ENCODE measurements at regions not wholly inside any gene's neighbourhood (a gene's known extent, or its start where the extent isn't known, plus 50 kb on each side); places are given as distances from the start of the nearest gene placed in this dataset.

- TF ChIP-seq CTCF (conservative IDR thresholded peaks at IDR 0.05; ENCODE audit: low read length) (no peak), EZH2phosphoT487 (IDR thresholded peaks at IDR 0.05; ENCODE audit: borderline replicate concordance) (no peak)
Observed at GRCh38 chr2:43092520-43093179, 133.8 kb downstream of the ZFP36L2 start.

Measured in Loucy (cell line).